HepG2 (cell line): ENCODE measurements at regions not wholly inside any gene's neighbourhood (a gene's known extent, or its start where the extent isn't known, plus 50 kb on each side); places are given as distances from the start of the nearest gene placed in this dataset.

Experiments used
- NFYB ChIP-seq: sonication (generic); formaldehyde crosslinking; IDR thresholded peaks from 2 replicates; pipeline ENCODE4 v1.4.0; 2020; ENCODE audit warnings: missing genetic modification reagents
- SKIL ChIP-seq: sonication (generic); formaldehyde crosslinking; IDR thresholded peaks from 2 replicates; pipeline ENCODE4 v1.8.0; 2022; ENCODE audit warnings: missing genetic modification reagents, mild to moderate bottlenecking, moderate library complexity, borderline replicate concordance
- ZNF124 ChIP-seq: sonication (generic); formaldehyde crosslinking; IDR thresholded peaks from 2 replicates; pipeline ENCODE4 v1.4.0; 2020; ENCODE audit warnings: missing genetic modification reagents

- TF ChIP-seq SKIL (CRISPR knock-in tag) (no peak), NFYB (no peak), ZNF124 (CRISPR knock-in tag) (no peak)
Observed at GRCh38 chr7:46414946-46415345, 493.9 kb upstream of the IGFBP3 start.
